Mesenteric fat pad (tissue), 1 donor: ENCODE measurements at regions not wholly inside any gene's neighbourhood (a gene's known extent, or its start where the extent isn't known, plus 50 kb on each side); places are given as distances from the start of the nearest gene placed in this dataset.
"Not testable (repeated sequence)": the region's sequence is repeated elsewhere in the genome, so short reads cannot be mapped to it uniquely, and the experiment has no call there.

Experiments used
- DNase-seq: peaks from one replicate; pipeline ENCODE4 v3.0.0-alpha.2; 2020; ENCODE audit warnings: low spot score
- donor health status: DM: yes; HTN: yes; CAD: no.

GRCh38 chr3:165635791-165636683, 201.2 kb downstream of the BCHE start:
- no peak for DNase-seq

DNA sequence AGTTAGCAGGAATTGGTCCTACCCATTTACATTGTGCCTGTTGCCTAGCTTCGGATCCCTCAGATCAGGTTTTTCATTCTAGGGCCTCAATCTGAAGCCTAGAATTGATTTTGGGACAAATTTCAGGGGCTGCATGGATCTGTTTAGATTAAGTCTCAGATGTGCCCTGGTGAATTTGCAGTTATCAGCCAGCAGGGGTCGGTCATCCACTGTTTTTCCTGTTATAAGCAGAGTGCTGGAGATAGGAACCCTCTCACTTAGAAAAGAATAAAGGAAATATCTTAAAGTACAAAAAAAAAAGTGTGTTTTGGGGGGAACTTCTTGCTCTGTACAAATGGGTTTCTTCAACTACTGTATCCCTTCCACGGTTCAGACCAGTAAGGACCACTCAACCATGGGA, 212.5 kb downstream of the BCHE start:
- no peak for DNase-seq

GRCh38 chr3:165622356-165622755, 214.9 kb downstream of the BCHE start:
- no peak for DNase-seq

DNA sequence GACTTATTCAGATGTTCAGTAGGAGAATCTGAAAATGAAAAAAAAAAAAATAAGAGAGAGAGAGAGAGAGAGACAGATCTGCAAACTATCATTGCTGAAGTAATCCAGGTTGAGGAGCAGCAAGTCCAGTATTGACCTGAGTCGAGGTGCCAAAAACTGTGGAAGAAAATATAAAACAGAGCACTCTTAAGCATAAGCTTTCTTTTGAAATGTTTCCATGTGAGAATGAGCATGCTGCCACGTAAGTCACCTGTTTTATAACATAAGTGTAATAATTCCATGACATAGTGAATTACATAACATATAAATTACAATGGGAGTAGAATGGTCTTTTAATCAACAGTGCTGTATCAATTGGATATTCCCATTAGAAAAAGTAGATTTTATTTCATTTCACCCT, 218.2 kb downstream of the BCHE start:
- no peak for DNase-seq

DNA sequence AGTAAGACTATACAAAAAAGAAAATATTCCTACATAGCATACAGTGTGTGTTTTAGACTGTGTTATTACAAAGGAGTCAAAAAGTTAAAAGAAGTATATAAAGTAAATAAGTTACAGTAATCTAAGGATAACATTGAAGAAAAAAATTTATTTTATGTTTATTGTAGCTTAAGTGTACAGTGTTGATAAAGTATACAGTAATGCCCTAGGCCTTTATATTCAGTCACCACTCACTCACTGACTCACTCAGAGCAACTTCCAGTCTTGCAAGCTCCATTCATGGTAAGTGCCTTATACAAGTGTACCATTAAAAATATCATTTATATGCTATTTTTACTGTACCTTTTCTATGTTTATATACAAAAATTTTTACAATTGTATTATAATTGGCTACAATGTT, 220.1 kb downstream of the BCHE start:
- DNase-seq = no peak

- DNase-seq = no peak
These were observed 222.9 kb downstream of the BCHE start for GRCh38 chr3:165614337-165614736.

DNA sequence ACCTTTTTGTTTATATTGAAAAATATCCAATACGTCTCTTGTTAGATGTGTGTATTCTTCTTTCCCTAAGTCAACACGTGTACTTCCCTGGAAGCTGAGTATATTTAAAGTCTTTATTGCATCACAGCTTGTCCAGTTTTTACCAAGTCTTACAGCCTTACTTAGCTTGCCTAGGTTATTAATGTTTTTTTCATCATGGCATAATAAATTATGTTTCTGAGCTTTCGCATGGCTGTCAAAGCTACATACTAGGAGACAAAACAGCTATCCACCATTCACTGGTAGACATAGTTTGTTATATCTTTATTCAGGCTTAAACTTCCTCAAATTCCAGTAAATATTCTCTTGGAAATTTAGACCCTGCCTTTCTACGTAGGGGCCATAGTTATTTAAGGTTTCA, 224.2 kb downstream of the BCHE start:
- no peak for DNase-seq

- DNase-seq = no peak
These were observed 230.0 kb downstream of the BCHE start for GRCh38 chr3:165607221-165607620.

GRCh38 chr3:165603196-165603595, 234.0 kb downstream of the BCHE start:
- no peak for DNase-seq

GRCh38 chr3:165572566-165572965, 264.7 kb downstream of the BCHE start:
- not testable (repeated sequence) for DNase-seq

DNA sequence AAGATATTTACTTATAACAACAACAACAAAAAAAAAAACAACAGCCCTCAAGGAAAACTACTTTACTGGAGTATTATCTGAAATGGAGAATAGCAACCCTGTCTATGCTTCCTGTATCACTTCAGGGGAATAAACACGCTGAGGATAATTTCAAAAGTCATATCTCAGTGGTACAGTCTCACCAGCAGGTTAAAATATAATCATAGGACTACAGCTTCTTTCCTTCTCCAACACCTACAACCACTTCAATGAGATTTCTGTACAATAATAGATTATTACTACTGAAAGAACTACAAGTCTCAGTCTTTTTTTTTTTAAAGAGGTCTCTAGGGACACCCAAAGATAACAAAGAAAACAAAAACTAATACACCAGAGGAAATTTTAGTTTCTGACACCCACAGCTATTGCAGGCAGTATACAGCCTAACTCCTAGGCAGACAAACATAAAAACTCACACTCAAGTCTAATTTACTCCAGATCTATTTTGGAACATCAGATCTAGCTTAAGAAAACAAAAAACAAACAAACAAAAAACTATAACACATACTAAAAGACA, 268.2 kb downstream of the BCHE start:
- no peak for DNase-seq

DNA sequence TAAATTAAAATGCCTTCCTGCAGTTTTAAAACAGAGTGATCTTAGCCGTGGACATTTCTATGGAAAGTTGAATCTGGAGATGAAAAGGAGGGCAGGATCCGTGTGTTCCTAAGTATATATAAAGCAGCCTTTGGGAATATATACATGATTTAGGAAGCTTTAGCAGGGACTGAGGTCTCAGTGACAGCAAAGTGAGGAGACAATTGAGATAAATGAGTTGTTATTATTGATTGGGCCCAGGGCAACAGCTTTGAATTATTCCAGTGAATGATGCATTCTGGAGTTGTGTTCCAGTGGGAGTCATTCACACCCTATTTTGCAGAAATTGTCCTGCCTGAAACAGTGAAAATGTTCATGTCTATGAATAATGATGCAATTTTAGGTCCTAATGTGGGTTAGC, 281.4 kb downstream of the BCHE start:
- DNase-seq = no peak

DNA sequence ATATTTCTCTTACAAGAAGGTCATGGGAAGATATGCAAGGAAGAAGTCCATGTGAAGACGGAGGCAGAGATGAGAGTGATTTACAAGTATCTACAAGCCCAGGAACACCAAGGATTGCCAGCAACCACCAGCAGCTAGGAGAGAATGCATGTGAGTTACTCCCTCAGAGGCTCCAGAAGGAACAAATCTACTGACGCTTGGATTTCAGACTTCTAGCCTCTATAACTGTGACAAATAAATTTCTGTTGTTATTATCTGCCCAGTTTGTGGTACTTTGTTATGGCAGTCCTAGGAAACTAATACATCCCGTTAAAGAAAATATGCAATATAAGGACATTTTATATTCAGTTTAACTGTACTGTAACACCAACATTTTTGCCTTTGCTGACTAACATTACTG, 283.9 kb downstream of the BCHE start:
- no peak for DNase-seq

- no peak for DNase-seq
These were observed 287.6 kb downstream of the BCHE start for GRCh38 chr3:165549665-165550064.

DNA sequence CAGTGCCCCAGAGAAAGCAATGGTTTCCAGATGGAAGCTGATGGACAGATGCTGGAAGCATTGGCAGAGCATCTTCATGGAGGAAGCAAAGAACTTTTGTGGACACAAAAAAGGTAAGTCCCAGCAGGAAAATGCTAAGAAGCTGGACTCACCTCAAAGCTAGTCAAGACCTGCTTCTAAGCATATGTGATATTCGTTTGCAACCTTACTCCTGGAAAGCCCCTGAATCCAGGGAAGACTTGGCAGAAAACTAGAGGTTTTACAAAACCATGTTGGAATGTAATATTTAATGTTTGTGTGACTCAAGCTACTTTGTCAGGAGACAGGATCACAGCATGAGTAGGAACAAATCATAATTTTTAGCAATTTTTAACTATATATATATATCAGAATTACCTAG, 288.2 kb downstream of the BCHE start:
- DNase-seq = no peak

DNA sequence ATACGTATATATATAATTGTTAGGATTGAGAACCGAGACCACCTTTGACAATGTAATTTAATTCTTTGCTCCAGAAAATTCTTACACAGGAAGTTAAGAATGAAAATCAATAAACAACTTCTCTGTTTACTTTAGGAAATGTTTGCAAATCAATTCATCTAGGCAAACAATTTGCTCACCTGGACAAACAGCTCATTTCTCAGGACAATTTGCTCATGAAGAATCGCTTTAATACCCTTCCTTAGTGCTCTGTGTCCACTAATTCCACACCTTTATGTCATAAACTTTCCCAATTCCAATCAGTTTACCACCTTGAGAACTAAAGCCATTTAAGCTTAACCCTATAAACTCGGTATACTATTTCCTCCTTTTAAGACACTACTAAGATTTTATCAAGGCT, 292.2 kb downstream of the BCHE start:
- DNase-seq = no peak

GRCh38 chr3:165544432-165544831, 292.8 kb downstream of the BCHE start:
- no peak for DNase-seq

- DNase-seq = no peak
These were observed 299.1 kb downstream of the BCHE start for GRCh38 chr3:165538166-165538565.

DNA sequence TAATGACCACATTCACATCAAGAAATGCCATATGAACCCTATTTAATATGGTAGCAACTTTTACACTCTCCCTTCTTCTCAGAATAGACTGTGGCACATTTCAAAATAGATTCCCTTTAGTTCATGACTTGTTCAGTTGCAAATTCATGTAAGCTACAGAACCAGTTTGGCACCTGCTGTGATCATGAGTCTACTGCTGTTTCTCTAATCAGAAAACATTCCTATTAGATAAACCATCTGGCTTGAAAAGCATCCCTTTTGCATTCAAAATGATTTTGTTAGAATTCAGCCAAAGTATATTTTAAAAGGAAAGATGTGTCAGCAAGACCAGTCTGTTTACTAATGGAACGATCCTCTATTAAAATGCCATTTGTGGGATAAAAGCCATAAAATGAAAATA, 304.4 kb downstream of the BCHE start:
- no peak for DNase-seq

DNA sequence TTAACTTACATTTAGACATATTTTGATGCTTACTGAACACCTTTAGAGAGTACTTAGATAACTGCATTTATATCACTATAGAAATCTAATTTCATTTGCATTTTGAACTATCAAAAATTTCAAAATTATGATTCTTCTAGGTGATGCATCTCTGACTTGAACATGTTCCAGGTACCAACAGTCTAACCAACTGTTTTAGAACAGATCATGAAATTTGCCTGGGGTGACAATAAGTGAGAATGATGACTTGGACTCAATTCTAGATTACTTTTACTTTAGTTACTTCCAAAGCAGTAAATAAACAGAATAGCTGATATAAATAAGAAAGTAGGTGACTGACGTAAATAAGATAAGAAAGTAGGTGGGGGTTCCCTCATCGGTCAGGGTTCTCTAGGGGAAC, 307.8 kb downstream of the BCHE start:
- DNase-seq = no peak

DNA sequence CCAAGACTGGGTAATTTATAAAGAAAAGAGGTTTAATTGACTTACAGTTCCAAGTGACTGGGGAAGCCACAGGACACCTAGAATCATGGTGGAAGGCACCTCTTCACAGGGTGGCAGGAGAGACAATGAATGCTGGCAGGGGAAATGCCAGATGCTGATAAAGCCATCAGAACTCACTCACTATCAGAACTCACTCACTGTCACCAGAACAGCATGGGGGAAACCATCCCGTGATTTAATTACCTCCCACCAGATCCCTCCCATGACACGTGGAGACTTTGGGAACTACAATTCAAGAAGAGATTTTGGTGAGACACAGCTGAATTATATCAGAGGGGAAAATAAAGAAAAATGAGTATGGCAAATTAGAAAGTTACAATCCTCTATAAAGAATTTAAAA, 310.9 kb downstream of the BCHE start:
- DNase-seq = no peak

DNA sequence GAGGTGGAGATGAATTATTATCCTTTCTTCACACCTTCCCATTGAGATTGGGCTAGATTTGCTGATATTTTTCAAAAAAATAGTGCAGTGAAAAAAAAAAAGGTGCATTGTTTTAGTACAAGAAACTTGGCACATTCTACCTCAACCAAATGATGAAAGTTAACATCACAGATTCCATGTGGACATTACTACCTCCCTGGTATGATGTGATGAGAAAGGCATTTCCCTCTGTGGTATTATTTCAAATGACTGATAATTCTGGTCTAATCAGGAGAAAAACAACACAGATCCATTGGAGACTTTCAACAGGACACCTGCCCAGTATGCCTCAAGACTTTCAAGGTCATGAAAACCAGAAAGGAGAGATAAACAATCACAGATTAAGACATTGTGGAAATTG, 313.4 kb downstream of the BCHE start:
- no peak for DNase-seq

DNA sequence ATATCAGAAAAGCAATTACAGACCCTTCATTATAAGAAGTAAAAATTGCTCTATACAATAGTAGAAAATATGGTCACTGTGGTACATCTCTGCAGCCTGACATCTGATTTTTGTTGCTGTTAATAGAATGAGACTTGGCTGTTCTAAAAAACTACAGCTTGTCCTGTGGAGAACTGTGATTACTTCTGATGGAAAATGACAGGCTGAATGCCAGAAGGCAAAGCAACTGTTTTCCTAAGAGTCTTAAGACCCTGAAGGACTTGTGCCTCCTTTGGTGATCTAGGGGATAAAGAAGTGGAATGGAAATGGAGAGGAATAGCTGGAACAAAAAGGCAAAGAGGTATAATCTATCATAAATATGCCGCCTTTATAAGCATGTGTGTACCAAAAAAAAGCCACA, 314.8 kb downstream of the BCHE start:
- DNase-seq = no peak
